ENCODE measurements at regions not wholly inside any gene's neighbourhood (a gene's known extent, or its start where the extent isn't known, plus 50 kb on each side); places are given as distances from the start of the nearest gene placed in this dataset.
A peak's percentile ranks its signal among the peaks of the same experiment; 100 is the strongest.

DNA sequence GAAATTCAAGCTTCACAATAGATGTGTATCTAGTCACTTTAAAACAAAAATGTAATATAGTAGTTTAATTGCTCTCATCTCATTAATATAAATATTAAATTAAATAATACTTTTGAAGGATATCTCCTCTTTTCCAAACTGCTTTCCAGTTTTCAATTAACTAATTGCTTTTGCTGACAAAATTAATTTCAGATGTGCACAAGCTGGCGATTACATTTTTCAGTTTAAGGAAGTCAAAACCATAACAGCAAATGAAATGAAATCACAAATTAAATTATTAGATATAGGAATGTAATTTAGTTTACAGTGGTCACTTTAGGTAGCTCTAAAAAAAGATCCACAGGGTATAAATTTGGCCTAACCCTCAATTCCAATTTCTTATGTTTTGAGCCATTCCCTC lies 362.1 kb downstream of the SLC6A15 start:
- Histone ChIP-seq H3K9me3 (no peaks in the 10 kb centered on the region), H3K36me3 (no peaks in the 10 kb centered on the region), H3K4me3 (no peak overlapping the region), H3K27me3 (no peaks in the 10 kb centered on the region), H3K27ac (no peak overlapping the region), H3K4me1 (no peaks in the 10 kb centered on the region)
- ATAC-seq (no peak), DNase-seq (no peak)
- TF ChIP-seq, protein P1, sequence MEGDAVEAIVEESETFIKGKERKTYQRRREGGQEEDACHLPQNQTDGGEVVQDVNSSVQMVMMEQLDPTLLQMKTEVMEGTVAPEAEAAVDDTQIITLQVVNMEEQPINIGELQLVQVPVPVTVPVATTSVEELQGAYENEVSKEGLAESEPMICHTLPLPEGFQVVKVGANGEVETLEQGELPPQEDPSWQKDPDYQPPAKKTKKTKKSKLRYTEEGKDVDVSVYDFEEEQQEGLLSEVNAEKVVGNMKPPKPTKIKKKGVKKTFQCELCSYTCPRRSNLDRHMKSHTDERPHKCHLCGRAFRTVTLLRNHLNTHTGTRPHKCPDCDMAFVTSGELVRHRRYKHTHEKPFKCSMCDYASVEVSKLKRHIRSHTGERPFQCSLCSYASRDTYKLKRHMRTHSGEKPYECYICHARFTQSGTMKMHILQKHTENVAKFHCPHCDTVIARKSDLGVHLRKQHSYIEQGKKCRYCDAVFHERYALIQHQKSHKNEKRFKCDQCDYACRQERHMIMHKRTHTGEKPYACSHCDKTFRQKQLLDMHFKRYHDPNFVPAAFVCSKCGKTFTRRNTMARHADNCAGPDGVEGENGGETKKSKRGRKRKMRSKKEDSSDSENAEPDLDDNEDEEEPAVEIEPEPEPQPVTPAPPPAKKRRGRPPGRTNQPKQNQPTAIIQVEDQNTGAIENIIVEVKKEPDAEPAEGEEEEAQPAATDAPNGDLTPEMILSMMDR (IDR thresholded peaks at IDR 0.05): no peak
- intact Hi-C loops (cut with DNase I): no loop called here

DNA sequence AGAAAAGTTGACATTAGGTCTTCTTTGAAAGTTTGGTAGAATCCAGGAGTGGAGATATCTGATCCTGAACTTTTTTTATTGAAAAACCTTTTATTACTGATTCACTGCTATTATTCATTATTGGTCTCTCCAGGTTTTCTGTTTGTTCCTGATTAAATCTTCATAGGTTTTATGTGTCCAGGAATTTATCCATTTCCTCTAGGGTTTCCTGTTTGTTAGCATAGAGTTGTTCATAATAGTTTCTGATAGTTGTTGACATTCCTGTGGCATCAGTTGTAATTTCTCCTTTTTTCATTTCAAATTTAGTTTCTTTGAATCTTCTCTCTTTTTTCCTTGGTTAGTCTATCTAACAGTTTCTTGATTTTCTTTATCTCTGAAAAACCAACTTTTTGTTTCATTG lies 370.3 kb downstream of the SLC6A15 start:
- Histone ChIP-seq H3K4me3 (no peak overlapping the region), H3K27me3 (no peaks in the 10 kb centered on the region), H3K27ac (no peak overlapping the region), H3K36me3 (no peaks in the 10 kb centered on the region), H3K4me1 (no peaks in the 10 kb centered on the region), H3K9me3 (no peaks in the 10 kb centered on the region)
- DNase-seq (no peak), ATAC-seq (no peak)
- intact Hi-C loops (cut with DNase I): no loop called here
- TF ChIP-seq, protein P1 (IDR thresholded peaks at IDR 0.05): no peak

DNA sequence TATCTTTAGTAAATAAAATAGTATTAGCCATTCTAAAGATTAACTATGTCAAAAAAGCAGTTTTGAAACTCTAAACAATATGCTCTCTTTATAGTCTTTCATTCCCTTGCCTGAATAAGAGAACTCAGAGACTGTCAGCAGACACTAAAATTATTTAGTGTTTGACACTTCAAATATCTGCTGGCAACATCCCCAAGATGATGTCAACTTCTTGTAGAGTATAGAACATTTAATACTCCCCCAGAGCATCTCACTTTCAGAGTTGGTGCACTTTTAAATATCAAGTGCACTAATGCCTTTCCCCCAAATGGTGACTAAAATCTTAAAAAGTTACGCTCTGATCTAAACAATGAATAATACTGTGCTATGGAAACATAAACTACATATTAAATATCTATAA lies 374.9 kb downstream of the SLC6A15 start:
- Histone ChIP-seq H3K4me3 (no peak overlapping the region), H3K27me3 (no peaks in the 10 kb centered on the region), H3K4me1 (no peaks in the 10 kb centered on the region), H3K27ac (no peak overlapping the region), H3K36me3 (no peaks in the 10 kb centered on the region), H3K9me3 (no peaks in the 10 kb centered on the region)
- DNase-seq (no peak), ATAC-seq (no peak)
- intact Hi-C loops (cut with DNase I): no loop called here
- TF ChIP-seq, protein P1 (IDR thresholded peaks at IDR 0.05): no peak

DNA sequence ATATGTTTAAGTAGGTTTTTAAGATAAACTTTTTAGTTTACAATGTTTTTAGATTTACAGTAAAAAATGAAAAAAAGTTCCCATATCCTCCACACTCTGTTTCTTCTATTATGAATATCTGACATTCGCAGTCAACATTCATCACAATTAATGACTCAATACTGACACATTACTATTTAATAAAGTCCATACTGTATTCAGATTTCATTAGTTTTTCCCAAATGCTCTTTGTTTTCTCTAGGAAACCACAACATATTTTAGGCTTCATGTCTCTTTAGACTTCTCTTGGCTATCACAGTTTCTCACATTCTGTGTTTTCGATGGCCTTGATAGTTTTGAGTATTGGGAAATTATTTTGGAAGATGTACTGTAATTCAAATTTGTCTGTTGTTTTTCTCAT lies 399.8 kb downstream of the SLC6A15 start:
- peaks cover 0 to 5% of the 10 kb centered on the region in 2 donors for H3K4me1 ChIP-seq
- no peak overlapping the region for H3K27ac ChIP-seq
- no peaks in the 10 kb centered on the region for H3K27me3 ChIP-seq
- no peaks in the 10 kb centered on the region for H3K9me3 ChIP-seq
- no peak overlapping the region for H3K4me3 ChIP-seq
- TF ChIP-seq, protein P1 (IDR thresholded peaks at IDR 0.05): no peak
- no peak for ATAC-seq
- intact Hi-C loops (cut with DNase I): no loop called here
- no peak for DNase-seq
- no peaks in the 10 kb centered on the region for H3K36me3 ChIP-seq

DNA sequence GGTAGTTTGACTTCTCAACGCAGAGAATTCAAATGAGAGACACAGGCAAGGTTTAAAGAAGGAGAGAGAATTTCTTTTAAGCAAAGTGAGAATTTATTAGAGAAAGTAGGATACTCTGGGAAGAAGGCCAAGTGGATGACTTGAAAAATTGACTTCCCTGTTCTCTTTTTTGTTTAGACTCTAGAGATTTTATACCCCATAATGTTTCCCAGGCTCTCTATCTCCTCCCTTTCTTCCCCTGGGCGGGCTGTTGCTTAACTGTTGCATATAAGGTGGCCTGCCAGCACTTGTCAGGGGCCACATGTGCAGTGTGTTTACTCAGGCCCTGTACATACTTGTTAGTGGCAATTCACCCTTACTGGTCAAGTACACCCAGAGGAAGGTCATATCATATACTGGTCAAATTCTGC lies 403.7 kb downstream of the SLC6A15 start:
- DNase-seq (peak in 2 of 4 donors; percentile 13 to 43), ATAC-seq (peak; percentile 81)
- H3K4me3 ChIP-seq: no peak overlapping the region
- no peaks in the 10 kb centered on the region for H3K9me3 ChIP-seq
- no peaks in the 10 kb centered on the region for H3K36me3 ChIP-seq
- intact Hi-C loops (cut with DNase I): no loop called here
- no peak overlapping the region for H3K27ac ChIP-seq
- H3K4me1 ChIP-seq: peaks cover 0 to 5% of the 10 kb centered on the region in 2 donors
- TF ChIP-seq, protein P1 (IDR thresholded peaks at IDR 0.05): no peak
- no peaks in the 10 kb centered on the region for H3K27me3 ChIP-seq
